Vagina (tissue), 2 donors: ENCODE measurements at regions not wholly inside any gene's neighbourhood (a gene's known extent, or its start where the extent isn't known, plus 50 kb on each side); places are given as distances from the start of the nearest gene placed in this dataset.

Source experiments
- POLR2AphosphoS5 ChIP-seq, 2 donors: sonication (generic); formaldehyde crosslinking; IDR thresholded peaks; one replicate each; pipeline ENCODE4 v1.9.0; 2017; ENCODE audit warnings: antibody characterized with exemption in 2 of 2, mild to moderate bottlenecking in 2 of 2, low read depth in 1 of 2; ENCODE audit not compliant: insufficient read depth in 1 of 2
- TF ChIP-seq, protein P1 (sequence below), 3 experiments: fragments of 450-650 bp in 2 of 3; fragments of 200-600 bp in 1 of 3; sonication (generic) in 1 of 3; IDR thresholded peaks; one replicate each; pipeline ENCODE4 v1.5.1; 2017 to 2019; ENCODE audit warnings: antibody characterized with exemption in 3 of 3, mild to moderate bottlenecking in 2 of 3, moderate library complexity in 2 of 3

DNA sequence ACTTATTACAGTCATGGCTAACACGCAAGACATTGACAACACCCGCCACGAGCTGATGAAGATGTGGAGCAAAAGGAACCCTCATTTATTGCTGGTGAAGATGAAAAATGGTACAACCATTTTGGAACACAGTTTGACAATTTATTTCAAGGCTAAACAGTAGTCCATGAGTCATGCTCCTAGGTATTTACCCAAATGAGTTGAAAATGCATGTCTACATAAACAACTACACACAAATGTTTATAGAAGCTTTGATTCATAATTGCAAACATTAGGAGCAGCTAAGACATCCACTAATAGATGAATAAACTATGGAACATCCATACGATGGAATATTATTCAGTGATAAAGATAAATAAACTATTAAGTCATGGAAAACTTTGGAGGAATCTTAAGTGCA lies 580.1 kb downstream of the RAPGEF2 start:
- TF ChIP-seq, protein P1, sequence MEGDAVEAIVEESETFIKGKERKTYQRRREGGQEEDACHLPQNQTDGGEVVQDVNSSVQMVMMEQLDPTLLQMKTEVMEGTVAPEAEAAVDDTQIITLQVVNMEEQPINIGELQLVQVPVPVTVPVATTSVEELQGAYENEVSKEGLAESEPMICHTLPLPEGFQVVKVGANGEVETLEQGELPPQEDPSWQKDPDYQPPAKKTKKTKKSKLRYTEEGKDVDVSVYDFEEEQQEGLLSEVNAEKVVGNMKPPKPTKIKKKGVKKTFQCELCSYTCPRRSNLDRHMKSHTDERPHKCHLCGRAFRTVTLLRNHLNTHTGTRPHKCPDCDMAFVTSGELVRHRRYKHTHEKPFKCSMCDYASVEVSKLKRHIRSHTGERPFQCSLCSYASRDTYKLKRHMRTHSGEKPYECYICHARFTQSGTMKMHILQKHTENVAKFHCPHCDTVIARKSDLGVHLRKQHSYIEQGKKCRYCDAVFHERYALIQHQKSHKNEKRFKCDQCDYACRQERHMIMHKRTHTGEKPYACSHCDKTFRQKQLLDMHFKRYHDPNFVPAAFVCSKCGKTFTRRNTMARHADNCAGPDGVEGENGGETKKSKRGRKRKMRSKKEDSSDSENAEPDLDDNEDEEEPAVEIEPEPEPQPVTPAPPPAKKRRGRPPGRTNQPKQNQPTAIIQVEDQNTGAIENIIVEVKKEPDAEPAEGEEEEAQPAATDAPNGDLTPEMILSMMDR (IDR thresholded peaks at IDR 0.05) = no peak
- TF ChIP-seq POLR2AphosphoS5 (IDR thresholded peaks at IDR 0.05; ENCODE audit: insufficient read depth in 1 of 2, low read depth in 1 of 2) = no peak
